GM21723 (cell line): ENCODE measurements at regions not wholly inside any gene's neighbourhood (a gene's known extent, or its start where the extent isn't known, plus 50 kb on each side); places are given as distances from the start of the nearest gene placed in this dataset.

Experiments used
- ATAC-seq: cut with Tn5 transposase; IDR thresholded peaks from one replicate; pipeline ENCODE4 v1.9.1; 2021; ENCODE audit warnings: mild to moderate bottlenecking, moderate library complexity; ENCODE audit not compliant: unreplicated experiment

DNA sequence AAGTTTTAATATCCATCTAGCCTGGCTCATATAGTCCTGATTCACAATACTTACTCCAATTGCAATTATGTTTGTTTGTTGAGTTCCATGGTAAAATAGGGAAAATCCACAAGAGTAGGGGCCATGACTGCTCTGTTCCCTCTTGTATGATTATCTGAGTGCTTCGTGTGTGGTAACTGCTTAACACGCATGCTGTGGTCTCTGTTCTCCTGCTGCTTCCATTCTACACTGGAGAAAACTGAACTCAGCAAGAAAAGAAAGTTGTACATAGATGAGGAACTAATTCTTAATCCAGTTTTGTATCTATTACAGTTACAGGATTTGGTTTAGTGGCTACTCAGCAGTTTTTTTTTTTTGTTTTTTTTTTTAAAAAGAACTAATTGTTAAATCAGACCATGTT lies 223.0 kb upstream of the SATB1 start:
- ATAC-seq: no peak

DNA sequence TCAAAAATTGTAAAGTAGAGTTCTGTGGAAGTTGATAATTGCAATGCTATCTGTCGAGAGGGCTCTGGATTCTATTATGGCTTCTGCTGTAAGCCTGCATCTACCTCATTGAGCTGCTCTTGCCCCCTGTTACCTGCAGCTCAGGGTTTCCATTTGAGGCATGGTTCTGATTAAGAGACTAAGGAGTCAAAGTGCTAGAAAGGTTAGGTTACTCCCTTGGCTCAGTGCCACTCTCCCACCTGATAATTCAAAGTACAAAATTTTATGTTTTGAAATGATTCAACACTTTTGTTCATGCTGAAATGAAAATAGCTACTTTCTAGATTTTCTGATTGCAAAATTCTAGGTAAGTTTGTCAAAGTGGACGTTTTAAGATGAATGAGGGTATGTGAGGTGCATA lies 220.5 kb upstream of the SATB1 start:
- no peak for ATAC-seq

DNA sequence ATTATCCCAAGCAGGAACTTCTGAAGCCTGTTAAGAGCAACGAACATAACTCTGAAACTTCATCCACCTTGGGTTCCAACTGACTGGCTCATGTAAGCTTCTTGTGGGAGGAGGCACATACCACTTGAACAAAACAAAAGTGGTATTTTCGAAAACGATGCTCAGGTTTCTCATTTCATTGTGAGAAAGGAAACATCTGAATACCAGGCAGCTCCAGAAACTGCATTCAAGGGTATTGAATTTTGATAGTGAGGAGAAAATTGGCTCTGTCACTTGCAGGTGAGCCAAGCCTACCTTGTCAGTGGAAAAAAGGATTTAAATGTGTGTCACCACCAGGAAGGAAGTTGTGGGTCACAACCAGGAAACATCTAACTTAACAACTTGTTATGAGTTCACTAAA lies 218.1 kb upstream of the SATB1 start:
- ATAC-seq: no peak

DNA sequence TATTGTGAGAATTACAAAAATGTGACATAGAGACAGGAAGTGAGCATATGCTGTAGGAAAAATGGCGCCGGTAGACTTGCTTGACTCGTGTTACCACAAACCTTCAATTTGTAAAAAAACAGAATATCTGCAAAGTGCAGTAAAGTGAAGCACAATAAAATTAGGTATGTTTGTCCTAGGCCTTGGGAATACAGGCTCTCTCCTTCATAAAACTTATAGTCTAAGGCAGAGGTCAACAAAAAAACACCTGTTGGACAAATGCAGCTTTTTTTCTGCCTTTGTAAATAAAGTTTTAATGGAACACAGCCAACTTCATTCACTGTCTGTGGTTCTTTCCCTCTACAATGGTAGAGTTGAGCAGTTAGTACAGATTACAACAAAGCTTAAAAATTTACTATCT lies 216.8 kb upstream of the SATB1 start:
- ATAC-seq: no peak

DNA sequence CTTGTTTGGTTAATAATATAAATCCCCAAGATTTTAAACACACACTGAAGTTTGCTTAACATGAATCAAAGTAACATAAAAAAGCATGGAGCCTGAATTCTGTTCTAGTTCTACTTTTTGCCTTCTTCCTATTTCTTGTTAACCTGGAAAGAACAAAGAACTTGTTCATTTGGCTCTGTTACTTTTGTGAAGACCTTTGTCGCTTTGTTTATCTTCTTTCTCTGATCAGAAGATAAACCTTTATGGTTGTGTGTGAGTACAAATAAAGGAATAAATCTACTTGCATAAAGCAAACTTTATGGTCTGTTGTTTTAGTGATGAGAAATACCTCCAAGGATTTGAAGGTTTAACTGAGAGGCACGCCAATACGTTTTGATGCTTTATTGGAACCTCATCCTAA lies 210.1 kb upstream of the SATB1 start:
- no peak for ATAC-seq

DNA sequence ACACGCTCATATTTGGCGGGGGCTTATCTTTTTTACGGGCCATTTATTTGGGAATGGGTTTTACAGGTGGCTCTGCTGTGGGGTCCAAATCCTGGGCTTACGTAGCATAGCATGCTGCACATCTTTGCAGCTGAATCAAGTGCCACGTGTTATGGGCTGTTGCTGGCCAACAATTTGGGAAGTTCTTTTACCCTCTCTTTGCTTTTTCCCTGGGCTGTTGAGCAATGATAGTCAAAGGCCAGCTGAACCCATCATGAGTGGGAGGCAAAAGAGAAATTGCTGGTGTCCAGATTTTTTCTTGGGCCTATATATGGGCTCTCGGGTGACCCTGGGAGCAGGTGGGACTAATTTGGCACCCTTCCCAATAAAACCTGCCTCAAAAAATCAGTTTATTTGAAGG lies 209.3 kb upstream of the SATB1 start:
- no peak for ATAC-seq

DNA sequence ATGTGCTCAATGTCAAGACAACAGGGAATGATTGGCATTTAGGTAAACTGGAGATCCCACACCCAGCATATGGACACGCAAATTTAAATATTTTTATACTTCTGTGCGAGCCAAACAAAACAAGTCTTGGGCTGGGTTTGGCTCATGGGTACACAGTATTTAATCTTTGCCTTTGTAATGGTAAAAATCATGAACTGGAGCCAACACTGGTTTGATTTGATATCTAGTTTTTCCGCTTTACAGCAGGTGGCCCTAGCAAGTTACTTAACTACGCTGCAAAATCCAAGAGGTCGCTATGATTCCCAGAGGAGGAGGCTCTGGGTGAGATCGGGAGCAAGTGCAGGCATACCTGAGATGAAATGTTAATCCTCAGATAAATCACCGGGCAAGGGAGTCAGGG lies 207.9 kb upstream of the SATB1 start:
- no peak for ATAC-seq

DNA sequence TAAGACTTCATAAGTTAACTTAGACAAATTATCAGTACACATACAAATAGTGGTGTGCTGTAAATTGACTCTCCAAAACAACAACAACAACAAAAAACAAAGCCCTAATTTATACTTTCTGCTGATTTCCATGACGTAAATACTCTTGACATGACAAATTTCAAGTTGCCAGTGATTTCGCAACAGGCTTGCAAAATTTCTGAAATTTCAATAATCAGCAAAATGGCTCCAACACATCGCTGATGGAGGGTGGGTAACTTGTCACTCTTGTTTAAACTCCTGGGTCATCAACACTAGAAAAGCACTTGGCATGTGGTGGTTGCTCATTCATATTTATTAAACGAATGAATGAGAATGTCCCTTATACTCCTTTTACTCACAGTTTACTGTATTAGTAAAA lies 205.2 kb upstream of the SATB1 start:
- ATAC-seq: no peak

DNA sequence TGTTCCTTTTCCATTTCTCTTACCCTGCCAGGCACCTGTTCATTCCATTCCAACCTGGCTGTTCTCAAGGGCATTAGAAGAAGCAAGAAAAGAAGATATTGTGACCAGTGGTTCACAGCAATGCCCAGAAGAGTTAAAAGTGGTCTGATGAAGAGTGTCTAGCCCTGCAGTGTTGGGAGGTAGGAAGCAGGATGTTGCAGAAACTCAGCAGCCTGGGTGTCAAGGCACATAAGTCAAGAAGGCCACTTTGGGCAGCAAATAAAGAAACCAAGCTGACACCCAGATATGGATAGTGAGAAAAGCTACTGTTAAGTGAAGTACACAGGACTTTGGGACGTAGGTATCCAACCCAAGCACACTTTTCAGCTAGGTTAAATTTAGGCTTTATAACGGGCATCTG lies 199.9 kb upstream of the SATB1 start:
- ATAC-seq: no peak

DNA sequence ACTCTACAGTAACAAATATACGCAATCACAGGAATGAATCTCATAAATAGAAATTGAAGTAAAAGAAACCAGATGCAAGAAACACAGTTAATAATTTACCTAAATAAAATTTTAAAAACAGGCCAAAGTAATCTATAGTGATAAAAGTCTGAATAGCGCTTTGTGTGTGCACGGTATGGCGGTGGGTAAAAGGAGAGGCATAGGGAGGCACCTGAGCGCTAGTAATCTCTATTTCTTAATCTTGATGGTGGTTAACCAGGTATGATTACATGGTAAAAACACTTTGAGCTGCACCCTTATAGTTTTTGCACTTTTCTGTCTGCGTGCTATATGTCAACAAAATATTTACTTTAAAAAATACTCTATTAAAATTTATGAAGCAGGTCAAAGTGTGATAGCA lies 198.1 kb upstream of the SATB1 start:
- no peak for ATAC-seq

DNA sequence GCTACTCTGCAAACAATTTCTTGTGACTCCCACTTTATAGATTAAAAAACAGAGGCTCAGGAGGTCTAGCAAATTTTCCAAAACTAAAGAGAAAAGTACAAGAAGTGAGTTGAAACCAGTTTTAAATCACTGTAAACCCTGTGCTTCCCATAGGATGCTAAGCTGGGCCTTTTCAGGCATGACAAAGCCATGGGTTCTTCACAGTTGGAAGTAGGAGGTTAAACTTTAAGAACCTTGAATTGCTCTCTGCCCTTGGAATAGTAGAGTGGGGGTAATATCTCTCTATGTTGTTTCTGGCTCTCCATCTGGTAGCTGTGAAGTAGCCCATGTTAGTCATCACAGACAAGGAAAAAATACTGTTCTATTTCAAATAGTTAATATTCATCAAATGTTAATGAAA lies 193.6 kb upstream of the SATB1 start:
- no peak for ATAC-seq

DNA sequence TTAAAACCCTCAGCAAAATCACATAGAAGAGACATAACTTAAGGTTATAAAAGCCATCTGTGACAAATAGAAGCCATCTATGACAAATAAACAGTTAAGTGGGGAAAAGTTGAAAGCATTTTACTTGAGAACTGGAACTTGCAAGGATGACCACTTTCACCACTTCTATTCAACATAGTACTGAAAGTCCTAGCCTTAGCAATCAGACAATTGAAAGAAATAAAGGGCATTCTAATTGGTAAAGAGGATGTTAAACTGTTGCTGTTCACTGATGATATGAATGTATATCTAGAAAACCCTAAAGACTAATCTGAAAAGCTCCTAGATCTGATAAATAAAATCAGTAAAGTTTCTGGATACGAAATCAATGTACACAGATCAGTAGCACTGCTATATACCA lies 186.9 kb upstream of the SATB1 start:
- no peak for ATAC-seq

DNA sequence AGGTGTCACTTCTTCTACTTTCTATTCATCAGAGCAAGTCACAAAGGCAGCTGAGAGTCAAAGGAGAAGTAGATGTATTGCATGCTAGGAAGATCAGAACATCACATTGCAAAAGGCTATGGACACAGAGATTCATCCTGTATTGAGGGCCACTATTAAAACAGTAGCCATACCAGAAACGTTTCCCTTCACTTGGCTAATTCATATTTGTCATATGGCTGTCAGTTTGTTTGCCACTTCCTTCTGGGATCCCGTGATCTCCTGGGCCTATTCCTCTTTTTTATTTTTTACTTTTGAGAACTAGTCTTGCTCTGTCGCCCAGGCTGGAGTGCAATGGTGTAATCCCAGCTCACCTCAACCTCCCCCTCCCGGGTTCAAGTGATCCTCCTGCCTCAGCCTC lies 184.0 kb upstream of the SATB1 start:
- no peak for ATAC-seq

DNA sequence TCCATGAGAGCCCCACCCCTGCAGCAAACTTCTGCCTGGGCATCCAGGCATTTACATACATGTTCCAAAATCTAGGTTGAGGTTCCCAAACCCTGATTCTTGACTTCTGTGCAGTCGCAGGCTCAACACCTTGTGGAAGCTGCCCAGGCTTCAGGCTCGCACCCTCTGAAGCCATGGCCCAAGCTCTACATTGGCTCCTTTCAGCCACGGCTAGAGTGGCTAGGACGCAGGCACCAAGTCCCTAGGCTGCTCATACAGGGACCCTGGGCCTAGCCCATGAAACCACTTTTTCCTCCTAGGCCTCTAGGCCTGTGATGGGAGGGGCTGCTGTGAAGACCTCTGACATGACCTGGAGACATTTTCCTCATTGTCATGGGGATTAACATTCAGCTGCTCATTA lies 172.8 kb upstream of the SATB1 start:
- no peak for ATAC-seq

DNA sequence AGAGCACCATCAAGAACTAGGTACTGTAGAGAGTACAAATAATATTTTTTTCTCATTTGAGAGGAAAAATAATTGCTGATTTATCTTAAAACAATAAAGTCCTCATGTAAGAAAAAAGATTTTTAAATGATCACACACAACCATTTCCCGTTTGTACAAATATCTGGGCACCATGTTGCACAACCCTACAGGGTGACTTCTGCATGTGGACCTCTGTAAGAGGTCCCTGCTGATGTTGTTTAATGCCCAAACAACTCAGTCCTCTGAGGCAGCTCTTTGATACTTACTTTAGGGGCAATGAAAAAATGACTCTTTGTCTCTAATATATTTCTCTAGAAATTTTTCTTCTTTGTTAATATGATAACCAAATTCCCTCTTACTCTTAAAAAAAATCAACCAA lies 168.1 kb upstream of the SATB1 start:
- ATAC-seq: no peak

DNA sequence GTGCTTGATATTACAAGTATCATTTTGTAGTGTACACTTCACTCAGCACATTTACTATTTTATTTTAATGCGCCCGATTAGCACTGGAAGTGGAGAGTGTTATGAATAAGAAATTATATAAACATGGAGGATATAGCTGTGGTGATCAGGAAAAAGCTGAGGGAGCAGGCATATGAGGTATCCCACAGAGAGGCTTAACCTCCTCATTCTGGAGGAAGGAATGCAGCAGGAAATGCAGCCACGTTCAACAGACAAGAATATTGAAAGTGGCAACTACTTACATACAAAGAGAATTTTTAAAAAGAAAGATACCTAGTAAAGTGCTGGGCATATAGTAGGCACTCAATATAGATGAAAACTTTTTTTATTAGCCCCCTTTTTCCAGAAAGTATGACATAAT lies 166.0 kb upstream of the SATB1 start:
- no peak for ATAC-seq

DNA sequence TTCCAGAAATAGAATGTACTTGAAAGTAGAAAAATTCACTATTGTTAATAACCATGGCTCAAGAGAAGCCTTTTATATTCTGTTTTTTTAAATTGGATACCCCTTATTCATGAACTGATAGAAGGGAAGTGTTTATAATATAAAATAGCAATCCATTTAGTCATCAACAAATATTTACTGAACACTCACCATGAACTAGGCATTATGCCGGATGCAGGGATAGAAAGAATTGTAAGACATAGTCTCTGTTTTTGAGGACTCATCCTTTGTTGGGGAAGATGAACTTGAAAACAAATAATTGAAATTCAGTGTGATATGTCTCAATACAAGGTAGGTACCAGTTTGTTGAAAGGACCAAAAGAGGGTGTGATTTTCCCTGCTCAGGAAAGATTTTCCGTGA lies 160.9 kb upstream of the SATB1 start:
- ATAC-seq: no peak

DNA sequence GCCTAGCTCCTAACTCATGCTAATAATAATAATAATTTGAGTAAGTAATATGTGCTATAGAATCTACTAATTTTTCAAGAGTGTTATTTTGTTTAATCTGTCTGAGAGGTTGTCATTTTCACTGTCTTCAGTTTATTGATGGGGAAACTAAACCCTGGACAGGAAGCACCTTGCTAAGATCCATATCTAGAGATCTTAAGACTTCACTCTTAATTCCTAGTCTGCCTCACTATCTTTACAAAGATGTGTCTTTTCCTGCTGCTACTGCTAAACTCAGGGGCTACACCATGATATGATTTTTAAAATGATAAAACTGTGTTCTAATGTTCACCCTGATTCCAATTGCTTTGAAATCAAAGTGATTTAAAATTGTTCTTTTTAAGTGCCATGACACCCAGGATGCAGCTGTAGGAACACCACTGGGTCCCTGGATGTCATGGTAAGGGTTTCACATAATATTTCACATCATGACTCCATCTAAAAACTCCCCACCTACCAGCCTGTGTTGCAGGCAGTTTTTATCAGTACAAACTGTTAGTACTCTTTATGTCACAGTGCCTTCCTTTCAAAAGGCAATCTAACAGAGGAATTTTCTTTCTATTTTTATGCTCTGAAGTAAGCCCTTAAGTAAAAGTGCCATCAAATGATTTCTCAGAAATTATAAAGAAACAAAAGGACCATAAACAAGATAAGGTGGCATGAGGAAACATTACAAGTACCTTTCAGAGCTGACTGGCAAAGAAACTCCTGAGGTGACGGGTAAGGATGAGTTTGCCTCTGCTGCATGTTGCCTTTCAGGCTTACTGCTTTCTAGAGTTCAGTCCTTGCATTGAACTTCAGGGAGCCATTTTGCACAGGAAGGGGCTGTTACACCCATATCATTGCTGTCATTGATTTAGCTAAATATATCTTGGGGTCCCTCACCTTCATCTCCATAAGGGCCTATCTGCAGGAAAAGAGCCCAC lies 160.1 kb upstream of the SATB1 start:
- ATAC-seq: no peak

DNA sequence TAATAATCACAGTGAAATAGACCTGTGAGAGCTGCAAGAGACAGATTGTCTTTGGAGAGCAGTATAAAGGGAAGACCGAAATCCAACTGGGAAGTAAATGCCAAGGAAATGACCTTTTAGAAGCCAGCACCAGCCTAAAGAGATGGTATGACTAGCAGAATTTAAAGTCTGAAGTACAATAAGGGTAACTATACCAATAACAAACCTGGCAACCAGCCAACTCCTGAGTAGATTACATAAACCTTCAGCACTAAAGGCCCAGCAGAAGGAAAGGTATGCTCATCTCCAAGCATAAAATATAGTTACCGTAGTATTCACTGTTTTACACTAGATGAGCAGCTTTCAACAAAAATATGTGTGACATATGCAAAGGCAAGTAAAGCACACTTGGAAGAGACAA lies 155.1 kb upstream of the SATB1 start:
- ATAC-seq: no peak

DNA sequence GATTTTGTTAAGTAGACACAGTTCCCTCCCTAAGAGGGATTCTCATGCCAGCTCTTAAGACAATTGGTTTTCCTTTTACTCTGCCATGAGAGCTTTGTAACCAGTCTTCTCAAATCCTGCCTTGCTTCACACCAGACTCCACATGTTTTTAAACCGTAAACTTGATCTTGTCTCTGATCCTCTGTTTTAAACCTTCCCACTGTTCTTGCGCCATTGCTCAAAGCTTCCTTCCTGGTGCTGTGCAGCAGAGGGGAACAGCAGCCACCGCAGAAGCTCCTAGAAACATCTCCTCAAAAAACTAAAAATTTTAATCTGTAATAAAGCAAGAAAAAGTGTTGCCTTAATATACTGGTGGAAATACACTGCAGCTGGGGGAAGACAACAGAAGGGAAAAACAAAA lies 154.5 kb upstream of the SATB1 start:
- ATAC-seq: no peak

DNA sequence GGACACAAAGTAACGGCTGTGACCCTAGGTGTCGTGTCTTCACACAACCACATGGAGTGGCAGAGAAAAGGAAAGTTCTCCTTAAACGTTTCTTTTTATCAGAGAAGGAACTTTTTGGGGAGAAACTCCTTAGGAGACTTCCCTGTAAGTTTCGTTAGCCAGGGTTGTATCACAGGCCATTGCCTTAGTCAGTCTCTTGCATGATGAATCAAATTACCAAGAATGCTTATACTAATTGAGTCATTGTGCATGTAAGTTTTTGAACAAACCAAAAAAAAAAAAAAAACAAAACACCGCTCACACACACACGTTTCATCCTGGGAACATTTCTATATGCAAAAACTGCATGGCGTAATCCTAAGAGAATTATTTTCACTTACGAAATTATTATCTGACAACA lies 150.4 kb upstream of the SATB1 start:
- ATAC-seq: no peak

DNA sequence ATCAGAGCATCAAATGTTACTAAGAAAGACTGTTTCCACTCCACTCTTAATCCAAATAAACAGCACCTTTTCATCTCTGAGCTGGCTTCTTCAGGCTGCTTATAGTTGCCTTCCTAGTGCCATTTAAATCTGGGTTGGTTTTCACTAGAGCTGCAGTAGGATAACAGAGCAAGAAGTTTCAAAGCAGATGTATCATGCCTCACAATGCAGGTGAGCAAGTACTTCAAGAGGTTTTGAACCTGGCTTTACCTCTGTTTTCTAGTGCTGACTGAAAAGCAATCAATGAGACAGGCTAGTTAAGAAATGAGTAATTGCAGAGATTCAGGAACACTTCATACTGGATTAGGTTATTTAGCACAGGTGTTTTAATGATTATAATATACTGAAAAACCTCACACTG lies 147.7 kb upstream of the SATB1 start:
- ATAC-seq: no peak

DNA sequence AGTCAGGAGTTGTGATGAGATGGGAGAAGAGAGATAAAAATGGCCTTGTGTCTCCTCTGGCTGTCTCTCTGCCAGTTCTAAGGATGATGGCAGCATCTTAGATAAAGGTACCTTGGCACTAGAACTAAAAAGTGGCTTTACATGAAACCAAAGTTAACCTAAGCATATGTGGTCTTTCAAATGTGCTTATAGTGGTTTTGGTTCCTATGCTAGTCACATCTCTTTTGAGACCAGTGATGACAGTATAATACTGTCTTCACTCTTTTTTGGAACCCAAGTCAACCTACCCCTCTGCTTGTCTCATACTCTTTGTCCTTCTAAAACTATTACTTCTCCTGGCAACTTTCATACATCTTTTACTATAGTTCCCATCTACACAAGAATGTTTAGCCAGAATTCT lies 142.2 kb upstream of the SATB1 start:
- no peak for ATAC-seq
